IMR-90 (cell line): ENCODE measurements at regions not wholly inside any gene's neighbourhood (a gene's known extent, or its start where the extent isn't known, plus 50 kb on each side); places are given as distances from the start of the nearest gene placed in this dataset.

Experiments
- ATAC-seq: fragments of 200-7000 bp; cut with Tn5 transposase; 2 replicates; pipeline ENCODE4 v1.9.1; 2020; ENCODE audit warnings: low read depth, mild to moderate bottlenecking, moderate library complexity
- BruUV-seq: library from RNA; stranded (reverse); fragments of 400-500 nt; replicated peaks from 2 replicates; lab custom pipeline; 2021; lab: Mats Ljungman, UMichigan
- CTCF ChIA-PET: fragments of 300-600 bp; formaldehyde crosslinking; extraction: SDS; loops from one replicate; lab custom pipeline; 2021; ENCODE audit warnings: antibody characterized with exemption; lab: Yijun Ruan, JAX
- POLR2A ChIA-PET: fragments of 300-600 bp; sonication (Branson Sonifier 250); formaldehyde crosslinking; loops from one replicate; lab custom pipeline; 2022; ENCODE audit warnings: antibody characterized with exemption; ENCODE audit not compliant: unreplicated experiment; lab: Charles Lee
- DNase-seq: peaks from one replicate; pipeline ENCODE4 v3.0.0; 2013
- H2AFZ ChIP-seq: replicated peaks from 2 replicates; pipeline ENCODE3; 2013; ENCODE audit warnings: low read length, mild to moderate bottlenecking; ENCODE audit not compliant: poor library complexity
- H2AK5ac ChIP-seq: 2 replicates; pipeline ENCODE4 v1.6.1; 2013; ENCODE audit warnings: low read depth, low read length, inconsistent platforms
- H2AK9ac ChIP-seq: replicated peaks from 2 replicates; pipeline ENCODE3; 2013; ENCODE audit warnings: mild to moderate bottlenecking, low read depth, low read length, moderate library complexity; ENCODE audit not compliant: poor library complexity
- H2BK120ac ChIP-seq: 2 replicates; pipeline ENCODE4 v1.6.1; 2013; ENCODE audit warnings: low read depth, low read length, inconsistent platforms
- H2BK15ac ChIP-seq: 3 replicates; pipeline ENCODE4 v1.6.1; 2013; ENCODE audit warnings: low read depth, low read length, inconsistent platforms
- H2BK20ac ChIP-seq: 2 replicates; pipeline ENCODE4 v1.6.1; 2013; ENCODE audit warnings: low read depth, mild to moderate bottlenecking, inconsistent platforms, low read length, moderate library complexity
- H2BK5ac ChIP-seq: 2 replicates; pipeline ENCODE4 v1.6.1; 2013; ENCODE audit warnings: mild to moderate bottlenecking, low read depth, low read length, inconsistent platforms; ENCODE audit not compliant: poor library complexity, severe bottlenecking
- H3K14ac ChIP-seq: replicated peaks from 2 replicates; pipeline ENCODE4 v1.6.1; 2013; ENCODE audit warnings: low read depth, low read length, inconsistent platforms
- H3K18ac ChIP-seq: 2 replicates; pipeline ENCODE4 v1.6.1; 2013; ENCODE audit warnings: low read depth, low read length, control low read depth
- H3K23ac ChIP-seq: 2 replicates; pipeline ENCODE4 v1.6.1; 2013; ENCODE audit warnings: low read depth, low read length, inconsistent platforms
- H3K27ac ChIP-seq: 2 replicates; pipeline ENCODE4 v1.5.1; 2013; ENCODE audit warnings: mild to moderate bottlenecking, control low read depth, low read length; ENCODE audit not compliant: insufficient read depth
- H3K27me3 ChIP-seq: 2 replicates; pipeline ENCODE4 v1.6.1; 2013; ENCODE audit warnings: low read length; ENCODE audit not compliant: control insufficient read depth, insufficient read depth
- H3K36me3 ChIP-seq: 2 replicates; pipeline ENCODE4 v1.6.1; 2013; ENCODE audit warnings: low read length, mixed read lengths; ENCODE audit not compliant: control insufficient read depth, insufficient read depth
- H3K4ac ChIP-seq: 2 replicates; pipeline ENCODE4 v1.6.1; 2013; ENCODE audit warnings: low read depth, low read length, inconsistent platforms
- H3K4me1 ChIP-seq: 2 replicates; pipeline ENCODE4 v1.6.1; 2013; ENCODE audit warnings: low read length, mixed read lengths; ENCODE audit not compliant: control insufficient read depth, insufficient read depth
- H3K4me2 ChIP-seq: 2 replicates; pipeline ENCODE4 v1.6.1; 2013; ENCODE audit warnings: low read depth, mild to moderate bottlenecking, control low read depth, low read length, moderate library complexity
- H3K4me3 ChIP-seq: 2 replicates; pipeline ENCODE4 v1.5.1; 2013; ENCODE audit warnings: low read depth, mild to moderate bottlenecking, control low read depth, low read length, moderate library complexity; ENCODE audit not compliant: insufficient read depth
- H3K56ac ChIP-seq: 2 replicates; pipeline ENCODE4 v1.6.1; 2013; ENCODE audit warnings: low read length, inconsistent platforms; ENCODE audit not compliant: insufficient read depth; ENCODE audit errors: extremely low read depth
- H3K79me1 ChIP-seq, 2 experiments: 2 replicates each; pipeline ENCODE4 v1.6.1; 2013; ENCODE audit warnings: low read length in 2 of 2, inconsistent platforms in 1 of 2, low read depth in 1 of 2
- H3K9ac ChIP-seq: 2 replicates; pipeline ENCODE4 v1.6.1; 2013; ENCODE audit warnings: low read depth, low read length, control low read depth
- H3K9me1 ChIP-seq: 2 replicates; pipeline ENCODE4 v1.6.1; 2013; ENCODE audit warnings: low read length, inconsistent platforms; ENCODE audit not compliant: insufficient read depth
- H3K9me3 ChIP-seq: 2 replicates; pipeline ENCODE4 v1.6.1; 2013; ENCODE audit warnings: low read length; ENCODE audit not compliant: control insufficient read depth, insufficient read depth
- H4K20me1 ChIP-seq: 2 replicates; pipeline ENCODE4 v1.6.1; 2013; ENCODE audit warnings: low read length, inconsistent platforms; ENCODE audit not compliant: insufficient read depth
- H4K5ac ChIP-seq: 2 replicates; pipeline ENCODE4 v1.6.1; 2013; ENCODE audit warnings: mild to moderate bottlenecking, low read depth, low read length, control low read depth
- H4K8ac ChIP-seq, 2 experiments: 2 replicates each; pipeline ENCODE4 v1.6.1; 2013; ENCODE audit warnings: low read depth in 2 of 2, low read length in 2 of 2, control low read depth in 1 of 2, inconsistent platforms in 1 of 2
- H4K91ac ChIP-seq: 2 replicates; pipeline ENCODE4 v1.6.1; 2013; ENCODE audit warnings: low read depth, low read length, inconsistent platforms; ENCODE audit not compliant: insufficient read depth
- BHLHE40 ChIP-seq: fragments of 150-350 bp; IDR thresholded peaks from 2 replicates; pipeline ENCODE4 v1.6.1; 2016; ENCODE audit warnings: mild to moderate bottlenecking, low read depth, low read length
- CEBPB ChIP-seq: IDR thresholded peaks from 2 replicates; pipeline ENCODE4 v1.6.1; 2012; ENCODE audit warnings: low read depth, low read length, improper control_type of control experiment
- CHD1 ChIP-seq: IDR thresholded peaks from 2 replicates; pipeline ENCODE4 v1.6.1; 2012; ENCODE audit warnings: low read depth, low read length, improper control_type of control experiment
- CTCF ChIP-seq: conservative IDR thresholded peaks from 2 replicates; pipeline ENCODE4 v1.5.1; 2012; ENCODE audit warnings: mild to moderate bottlenecking, low read depth, low read length, improper control_type of control experiment
- MAZ ChIP-seq: IDR thresholded peaks from 2 replicates; pipeline ENCODE4 v1.6.1; 2012; ENCODE audit warnings: low read depth, mild to moderate bottlenecking, low read length, improper control_type of control experiment, moderate library complexity, borderline replicate concordance
- MXI1 ChIP-seq: IDR thresholded peaks from 2 replicates; pipeline ENCODE4 v1.6.1; 2012; ENCODE audit warnings: low read depth, mild to moderate bottlenecking, low read length, moderate library complexity, borderline replicate concordance
- NFE2L2 ChIP-seq: fragments of 150-350 bp; IDR thresholded peaks from 2 replicates; pipeline ENCODE4 v1.6.1; 2016; ENCODE audit warnings: low read depth, mild to moderate bottlenecking, low read length
- POLR2A ChIP-seq: IDR thresholded peaks from 2 replicates; pipeline ENCODE4 v1.6.1; 2012; ENCODE audit warnings: mild to moderate bottlenecking, low read depth, low read length
- RCOR1 ChIP-seq: IDR thresholded peaks from 2 replicates; pipeline ENCODE4 v1.6.1; 2012; ENCODE audit warnings: mild to moderate bottlenecking, low read length, improper control_type of control experiment; ENCODE audit not compliant: insufficient replicate concordance
- RFX5 ChIP-seq: IDR thresholded peaks from 2 replicates; pipeline ENCODE4 v1.8.0; 2012; ENCODE audit warnings: low read depth, mild to moderate bottlenecking, low read length, moderate library complexity
- SMC3 ChIP-seq: fragments of 150-350 bp; IDR thresholded peaks from 2 replicates; pipeline ENCODE4 v1.6.1; 2016; ENCODE audit warnings: low read depth, mild to moderate bottlenecking, antibody characterized with exemption, low read length, moderate library complexity
- USF2 ChIP-seq: fragments of 150-350 bp; IDR thresholded peaks from 2 replicates; pipeline ENCODE4 v1.6.1; 2017; ENCODE audit warnings: mild to moderate bottlenecking, antibody characterized with exemption, low read length, low read depth
- WGBS, 2 experiments: methylation state at CpG; one replicate each; pipeline versions ENCODE4 v1.1.5 to v1.1.7; 2013; ENCODE audit warnings: missing lambda C conversion rate in 2 of 2; ENCODE audit not compliant: insufficient read length in 1 of 2; ENCODE audit errors: extremely low coverage in 2 of 2; 5-methylcytosine and 5-hydroxymethylcytosine counted together
- dilution Hi-C: fragments of 300-500 bp; cut with HindIII; formaldehyde crosslinking; loops from one replicate; pipeline ENCODE4 v1.14.3; 2018; ENCODE audit warnings: low sequenced_read_pairs; ENCODE audit not compliant: unreplicated experiment
- in situ Hi-C: fragments of 300-500 bp; cut with MboI; formaldehyde crosslinking; loops from 3 replicates; pipeline ENCODE4 v1.14.3; 2019; ENCODE audit warnings: low sequenced_read_pairs, inconsistent platforms, mixed read lengths
- intact Hi-C: fragments of 100-400 bp; cut with micrococcal nuclease; formaldehyde crosslinking; loops from 2 replicates; pipeline ENCODE4 v1.10.0; 2022

DNA sequence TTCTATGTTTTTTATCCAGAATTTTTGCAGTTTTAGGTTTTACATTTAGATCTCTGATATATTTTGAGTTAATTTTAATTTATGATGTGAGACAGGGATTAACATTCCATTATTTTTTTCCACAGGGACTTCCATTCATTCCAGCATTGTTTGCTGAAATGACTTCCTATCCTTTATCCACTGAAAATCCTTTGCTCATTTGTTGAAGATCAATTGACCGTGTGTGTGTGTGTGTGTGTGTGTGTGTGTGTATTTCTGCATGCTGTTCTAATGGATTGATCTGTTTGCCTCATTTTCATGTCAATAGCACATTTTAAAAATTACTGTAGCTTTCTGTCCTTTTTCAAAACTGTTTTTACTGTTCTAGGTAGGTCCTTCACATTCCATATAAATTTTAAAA lies 480.3 kb downstream of the DSC3 start:
- Histone ChIP-seq H3K79me1 (no peaks in the 10 kb centered on the region), H2BK120ac (no peak overlapping the region), H3K4me3 (no peak overlapping the region), H3K23ac (no peak overlapping the region), H3K9me1 (no peaks in the 10 kb centered on the region), H2AFZ (no peak overlapping the region), H2BK20ac (no peak overlapping the region), H3K27ac (no peak overlapping the region), H2BK15ac (no peak overlapping the region), H3K9ac (no peak overlapping the region), H3K56ac (no peak overlapping the region), H4K5ac (no peak overlapping the region), H4K20me1 (no peaks in the 10 kb centered on the region), H2AK5ac (no peak overlapping the region), H3K9me3 (peaks cover 4% of the 10 kb centered on the region; the same call in 1 of the 2 replicates), H3K4me1 (no peaks in the 10 kb centered on the region), H3K14ac (no peak overlapping the region), H3K36me3 (no peaks in the 10 kb centered on the region), H2BK5ac (no peak overlapping the region), H3K18ac (no peak overlapping the region), H3K27me3 (no peaks in the 10 kb centered on the region), H4K8ac (no peak overlapping the region), H4K91ac (no peak overlapping the region), H2AK9ac (no peak overlapping the region), H3K4ac (no peak overlapping the region), H3K4me2 (no peak overlapping the region)
- intact Hi-C loops, result no loop called here
- BruUV-seq, result no TSS peak
- TF ChIP-seq CEBPB, result no peak
- no peak for TF ChIP-seq NFE2L2
- no peak for TF ChIP-seq BHLHE40
- no peak for TF ChIP-seq MXI1
- no peak for TF ChIP-seq MAZ
- no peak for TF ChIP-seq CTCF
- no peak for TF ChIP-seq RFX5
- no peak for TF ChIP-seq RCOR1
- TF ChIP-seq USF2, result no peak
- no peak for TF ChIP-seq SMC3
- TF ChIP-seq POLR2A, result no peak
- TF ChIP-seq CHD1, result no peak
- CTCF ChIA-PET, result interaction anchor here (0.6 kb wide), 1 partner anchor 8 kb away, joined by 3 read pairs; no protein-coding TSS in a partner anchor
- in situ Hi-C loops, result no loop called here
- DNase-seq, result no peak
- no peak for ATAC-seq
- WGBS, 2 experiments, result no CpG with 5 or more reads among the region's 1 CpG
- POLR2A ChIA-PET, result no interaction called here
- dilution Hi-C loops, result no loop called here
